ENCODE measurements at regions not wholly inside any gene's neighbourhood (a gene's known extent, or its start where the extent isn't known, plus 50 kb on each side); places are given as distances from the start of the nearest gene placed in this dataset.
"Not testable (repeated sequence)": the region's sequence is repeated elsewhere in the genome, so short reads cannot be mapped to it uniquely, and the experiment has no call there.

- TF ChIP-seq CTCF (conservative IDR thresholded peaks at IDR 0.05; ENCODE audit: low read depth, low read length); EZH2 (IDR thresholded peaks at IDR 0.05; ENCODE audit: borderline replicate concordance, low read depth, low read length, poor library complexity, severe bottlenecking): not testable (repeated sequence)
Observed at GRCh38 chr7:67674862-67675261, 678.2 kb downstream of the TYW1 start.

Measured in A673 (cell line).